Sciatic nerve (tissue), 2 donors: ENCODE measurements at regions not wholly inside any gene's neighbourhood (a gene's known extent, or its start where the extent isn't known, plus 50 kb on each side); places are given as distances from the start of the nearest gene placed in this dataset.

Source experiments
- ATAC-seq: fragments of 200-7000 bp; cut with Tn5 transposase; one replicate; pipeline ENCODE4 v1.9.1; 2020; ENCODE audit warnings: mild to moderate bottlenecking, moderate library complexity
- DNase-seq: peaks from one replicate; pipeline ENCODE4 v3.0.0-alpha.2; 2020; ENCODE audit warnings: low spot score
- intact Hi-C: fragments of 100-400 bp; cut with DNase I; formaldehyde crosslinking; loops from one replicate; pipeline ENCODE4 v1.14.2; 2022
- donor health status: DM: no; HTN: no; CAD: no.
- donor health status: DM: no; HTN: no; CAD: no.

- no peak for DNase-seq
- intact Hi-C loops: no loop called here
- no peak for ATAC-seq
Measured at GRCh38 chr14:80383223-80383622, 171.9 kb upstream of the DIO2 start.

DNA sequence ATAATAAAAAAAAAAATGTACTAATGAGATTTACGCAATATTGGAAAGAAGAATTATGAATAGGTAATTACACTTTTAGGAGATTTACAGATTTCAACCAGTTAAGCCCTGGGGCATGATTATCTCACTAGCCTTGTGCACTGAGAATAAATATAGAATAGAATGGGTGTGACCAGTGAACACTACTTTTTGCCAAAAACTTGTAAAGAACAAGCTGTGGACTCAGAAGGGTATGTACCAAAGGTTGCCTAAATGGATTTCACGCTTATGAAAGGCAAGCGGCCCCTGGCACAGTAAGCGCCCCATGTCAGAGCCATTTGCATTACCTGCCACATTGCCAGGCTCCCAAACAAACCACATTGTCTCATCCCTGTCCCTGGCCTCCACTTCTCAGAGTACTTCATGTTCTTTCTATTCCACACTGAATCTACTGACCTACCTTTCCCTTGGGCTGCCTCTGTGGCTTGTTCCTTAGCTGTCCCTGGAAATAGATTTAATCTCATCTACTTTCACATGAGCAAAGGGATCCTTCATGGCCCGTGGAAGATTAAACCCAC is 170.6 kb upstream of the DIO2 start:
- intact Hi-C loops: no loop called here
- DNase-seq: no peak
- no peak for ATAC-seq

DNA sequence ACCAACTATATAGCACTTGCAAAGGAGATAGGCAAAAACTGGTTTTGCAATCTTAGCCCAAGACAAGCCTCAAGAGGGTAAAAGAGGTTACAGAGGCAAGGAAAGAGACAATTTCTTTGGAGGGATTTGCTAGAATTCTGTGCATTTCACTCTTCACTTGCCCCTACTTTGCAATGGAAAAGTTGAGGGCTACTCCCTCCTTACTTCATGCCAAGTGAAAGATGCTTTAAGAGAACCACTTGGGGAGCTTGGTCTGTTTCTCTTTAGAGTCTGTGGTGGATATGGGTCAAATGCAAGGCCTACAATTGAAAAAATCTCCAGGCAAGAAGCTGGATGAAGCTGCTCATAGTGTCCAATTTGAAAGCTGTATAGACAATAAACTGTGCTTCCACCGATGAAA is 167.7 kb upstream of the DIO2 start:
- intact Hi-C loops: no loop called here
- ATAC-seq: no peak
- DNase-seq: no peak

GRCh38 chr14:80378084-80378690 is 166.9 kb upstream of the DIO2 start:
- DNase-seq (no peak), ATAC-seq (no peak)
- intact Hi-C loops: no loop called here

- DNase-seq (no peak), ATAC-seq (no peak)
- intact Hi-C loops: no loop called here
Measured at GRCh38 chr14:80364816-80365215, 153.5 kb upstream of the DIO2 start.

DNA sequence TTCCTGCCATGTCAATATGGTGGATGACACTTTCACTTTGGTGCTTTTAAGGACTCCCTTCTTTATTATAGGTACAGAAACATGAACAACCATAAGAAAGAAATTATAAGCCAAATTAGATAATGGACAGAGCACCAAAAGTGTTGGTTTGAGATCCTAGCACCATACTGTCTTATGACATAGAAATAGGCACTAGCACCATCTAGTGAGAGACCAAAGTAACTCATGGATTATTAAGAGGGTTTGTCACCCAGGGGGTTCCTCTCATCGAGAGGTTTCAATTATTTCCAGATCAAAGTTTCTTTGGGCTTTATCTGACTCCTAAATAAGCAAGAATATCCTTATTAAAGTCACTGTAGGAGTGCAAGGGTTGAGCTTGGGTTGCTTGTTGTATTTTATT is 153.0 kb upstream of the DIO2 start:
- no peak for ATAC-seq
- intact Hi-C loops: no loop called here
- no peak for DNase-seq

DNA sequence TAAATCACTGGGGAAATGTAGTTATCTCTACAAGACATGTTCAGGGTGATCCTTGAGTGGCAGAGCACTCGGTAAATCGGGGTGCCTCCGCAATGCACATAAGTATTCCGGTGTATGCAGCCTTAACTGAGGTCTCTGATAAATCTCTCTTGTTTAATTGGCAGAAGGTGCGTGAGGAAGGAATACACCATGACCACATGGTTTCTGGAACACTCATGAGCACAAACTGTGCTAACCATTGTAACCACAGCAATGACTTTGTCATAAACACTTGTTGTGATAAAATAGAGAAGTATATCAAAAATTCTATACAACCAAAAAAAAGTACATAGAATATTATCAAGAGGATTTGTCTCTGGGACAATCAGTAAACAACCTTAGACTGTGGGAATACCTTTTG is 146.8 kb upstream of the DIO2 start:
- ATAC-seq (no peak), DNase-seq (no peak)
- intact Hi-C loops: no loop called here

- DNase-seq (no peak), ATAC-seq (no peak)
- intact Hi-C loops: no loop called here
Measured at GRCh38 chr14:80356413-80356812, 145.1 kb upstream of the DIO2 start.

DNA sequence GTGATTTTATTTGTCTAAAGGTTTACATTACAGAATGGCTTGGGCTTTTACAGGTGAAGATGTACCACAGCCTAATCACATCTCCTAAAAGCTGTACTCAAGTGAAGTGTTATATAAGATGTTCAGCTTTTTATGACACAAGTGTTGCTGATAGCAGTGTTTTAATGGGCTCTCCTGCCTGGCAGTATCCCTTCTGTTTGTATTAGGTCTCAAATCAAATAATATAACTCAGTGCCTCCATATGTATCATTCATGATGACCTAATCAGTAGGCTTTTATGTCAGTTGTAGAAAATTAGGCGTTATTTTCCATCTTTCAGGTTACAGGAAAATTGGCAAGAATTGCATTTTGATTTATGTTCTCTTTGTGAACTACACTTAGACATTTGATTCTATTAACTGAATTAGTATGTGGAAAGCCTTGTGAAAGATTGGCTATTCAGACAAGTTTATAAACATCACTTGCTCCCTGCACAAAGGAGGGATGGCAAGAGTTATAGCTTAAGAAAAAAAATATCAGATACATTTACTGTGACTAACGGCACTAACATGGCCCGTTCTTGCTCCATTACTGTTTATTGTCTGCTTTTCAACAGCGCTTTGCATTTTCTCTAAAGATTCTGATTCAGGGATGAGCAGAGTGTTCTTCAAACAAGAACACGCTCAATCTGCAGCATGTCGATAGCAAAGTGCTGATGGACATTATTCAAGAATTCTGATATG is 143.7 kb upstream of the DIO2 start:
- DNase-seq (no peak), ATAC-seq (no peak)
- intact Hi-C loops: no loop called here

- DNase-seq (no peak), ATAC-seq (no peak)
- intact Hi-C loops: no loop called here
Measured at GRCh38 chr14:80352471-80352870, 141.2 kb upstream of the DIO2 start.

GRCh38 chr14:80350707-80351106 is 139.4 kb upstream of the DIO2 start:
- ATAC-seq (no peak), DNase-seq (no peak)
- intact Hi-C loops: no loop called here

DNA sequence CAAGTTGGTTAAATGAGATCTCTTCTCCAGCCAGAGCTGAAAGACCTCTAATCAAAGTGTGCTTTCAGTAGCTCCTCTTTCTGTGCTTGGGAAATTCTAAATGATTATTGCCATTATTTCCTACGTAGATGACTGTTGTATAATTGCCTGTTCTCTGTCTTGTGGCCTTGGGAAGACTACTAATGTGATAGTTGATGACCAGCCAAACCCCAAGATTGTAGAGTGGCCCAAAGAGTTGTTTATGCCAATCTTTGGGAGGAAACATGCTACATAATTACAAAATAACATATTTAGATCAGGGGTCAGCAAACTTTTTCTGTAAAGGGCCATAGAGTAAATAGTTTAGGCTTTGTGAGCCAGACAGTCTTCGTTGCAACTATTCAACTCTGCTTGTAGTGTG is 135.1 kb upstream of the DIO2 start:
- DNase-seq: no peak
- no peak for ATAC-seq
- intact Hi-C loops: no loop called here

GRCh38 chr14:80344208-80344607 is 132.9 kb upstream of the DIO2 start:
- intact Hi-C loops: no loop called here
- no peak for ATAC-seq
- DNase-seq: no peak

GRCh38 chr14:80336608-80337106 is 125.4 kb upstream of the DIO2 start:
- peak; percentile 88 for ATAC-seq
- no peak for DNase-seq
- intact Hi-C loops: no loop called here

GRCh38 chr14:80325688-80326087 is 114.4 kb upstream of the DIO2 start:
- no peak for ATAC-seq
- intact Hi-C loops: no loop called here
- no peak for DNase-seq

DNA sequence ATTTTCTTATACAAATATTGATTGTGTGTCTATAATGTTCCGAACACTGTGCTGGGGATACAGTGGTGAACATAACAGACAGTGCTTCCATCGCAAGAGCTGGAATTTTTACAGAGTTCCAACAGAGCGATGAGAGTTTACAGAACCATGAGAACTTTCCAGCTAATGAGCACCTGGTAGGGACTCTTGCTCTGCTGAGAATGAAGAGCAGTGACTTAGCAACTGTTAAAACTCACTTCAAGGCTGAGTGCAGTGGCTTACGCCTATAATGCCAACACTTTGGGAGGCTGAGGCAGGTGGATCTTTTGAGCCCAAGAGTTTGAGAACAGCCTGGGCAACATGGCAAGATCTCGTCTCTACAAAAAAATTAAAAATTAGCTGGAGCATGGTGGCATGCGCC is 113.8 kb upstream of the DIO2 start:
- ATAC-seq (no peak), DNase-seq (no peak)
- intact Hi-C loops: no loop called here

DNA sequence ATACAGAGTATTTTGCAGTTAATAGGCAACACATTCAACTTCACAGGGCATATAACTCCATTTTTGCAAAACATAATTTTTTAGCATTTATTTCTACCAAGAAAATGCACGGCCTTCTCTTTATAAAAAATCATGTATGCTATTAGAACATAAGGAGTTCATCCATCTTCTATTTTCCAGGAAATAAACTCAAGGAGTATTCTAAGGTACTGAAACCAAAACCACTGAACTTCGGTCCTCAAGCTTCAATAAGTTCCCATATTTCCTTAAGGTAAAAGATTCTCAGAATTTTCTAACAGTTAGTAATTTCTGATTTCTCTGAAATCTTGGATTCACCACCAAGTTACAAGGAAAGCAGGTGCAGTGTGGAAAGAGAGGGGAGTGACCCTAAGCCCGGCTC is 113.3 kb upstream of the DIO2 start:
- no peak for DNase-seq
- intact Hi-C loops: no loop called here
- ATAC-seq: no peak

GRCh38 chr14:80323038-80323665 is 111.8 kb upstream of the DIO2 start:
- no peak for ATAC-seq
- intact Hi-C loops: no loop called here
- no peak for DNase-seq

DNA sequence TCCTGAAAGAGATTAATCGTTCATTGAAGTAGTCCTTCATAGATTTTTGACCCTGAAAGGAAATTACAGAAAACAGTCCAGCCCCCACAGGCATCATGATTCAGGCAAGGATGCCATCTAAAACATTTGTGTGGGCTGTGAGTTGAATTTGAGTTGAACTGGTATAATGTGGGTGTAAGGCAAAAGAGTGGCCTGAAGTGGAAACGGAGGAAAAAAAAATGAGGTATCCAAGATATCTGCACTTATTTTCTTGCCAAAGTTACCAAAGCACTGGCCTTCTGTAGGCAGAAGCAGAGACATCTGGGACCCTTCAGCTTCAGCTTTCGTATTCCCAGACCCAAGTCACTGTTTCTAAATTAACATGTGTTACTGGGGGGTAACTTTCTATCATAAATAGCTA is 105.1 kb upstream of the DIO2 start:
- intact Hi-C loops: no loop called here
- ATAC-seq (no peak), DNase-seq (no peak)

- no peak for ATAC-seq
- no peak for DNase-seq
- intact Hi-C loops: no loop called here
Measured at GRCh38 chr14:80315681-80316080, 104.4 kb upstream of the DIO2 start.
